HL-60/S4 treated with retinoic acid at 250 ng/mL for 4 days and 3 days (cell line): ENCODE measurements at regions not wholly inside any gene's neighbourhood (a gene's known extent, or its start where the extent isn't known, plus 50 kb on each side); places are given as distances from the start of the nearest gene placed in this dataset.

Experiments
- in situ Hi-C: fragments of 300-500 bp; cut with MboI; formaldehyde crosslinking; loops from 2 replicates; pipeline ENCODE4 v1.7.0; 2022; ENCODE audit warnings: low sequenced_read_pairs

- in situ Hi-C loops, result no loop called here
Observed at GRCh38 chr9:89790542-89791109, 185.8 kb downstream of the GADD45G start.

DNA sequence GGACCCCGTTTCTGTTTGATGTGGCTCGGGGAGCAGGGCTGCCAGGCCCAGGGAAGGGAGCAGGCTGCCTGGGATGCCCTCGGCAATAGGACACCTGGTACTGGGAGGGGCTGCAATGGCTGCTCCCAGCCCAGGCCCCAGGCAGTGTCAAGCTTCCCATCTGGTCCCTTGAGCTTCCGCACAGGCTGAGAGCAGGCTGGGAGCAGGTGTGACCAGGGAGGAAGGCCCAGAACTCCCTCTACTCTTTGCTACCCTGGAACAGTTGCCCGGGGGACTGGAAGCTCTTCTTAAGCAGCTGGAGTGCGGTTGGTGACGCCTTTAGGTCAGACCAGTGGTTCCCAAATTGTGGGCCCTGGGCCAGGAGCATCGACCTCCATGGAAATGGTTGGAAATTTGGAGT, 186.9 kb downstream of the GADD45G start:
- in situ Hi-C loops, result no loop called here

- in situ Hi-C loops, result no loop called here
Observed at GRCh38 chr9:89792189-89793123, 187.6 kb downstream of the GADD45G start.

DNA sequence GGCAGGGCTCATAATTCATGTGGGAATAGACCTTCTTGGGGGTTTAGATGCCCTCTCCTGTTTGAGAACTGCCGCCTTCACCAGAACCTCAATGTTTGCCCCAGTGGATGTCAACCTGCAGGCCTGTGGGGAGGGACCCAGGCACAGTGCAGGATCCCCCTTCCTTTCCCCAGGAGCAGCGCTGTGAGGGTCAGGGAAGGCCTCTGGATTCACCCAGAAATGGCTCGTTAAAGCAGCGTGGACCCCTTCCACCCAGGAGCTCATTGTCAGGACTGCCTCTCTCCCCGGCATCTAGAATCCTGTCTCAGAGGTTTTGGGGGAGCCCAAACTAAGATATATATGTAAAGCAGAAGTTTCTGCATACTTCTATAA, 188.3 kb downstream of the GADD45G start:
- in situ Hi-C loops, result no loop called here

- in situ Hi-C loops, result no loop called here
Observed at GRCh38 chr9:89793551-89793950, 188.7 kb downstream of the GADD45G start.

DNA sequence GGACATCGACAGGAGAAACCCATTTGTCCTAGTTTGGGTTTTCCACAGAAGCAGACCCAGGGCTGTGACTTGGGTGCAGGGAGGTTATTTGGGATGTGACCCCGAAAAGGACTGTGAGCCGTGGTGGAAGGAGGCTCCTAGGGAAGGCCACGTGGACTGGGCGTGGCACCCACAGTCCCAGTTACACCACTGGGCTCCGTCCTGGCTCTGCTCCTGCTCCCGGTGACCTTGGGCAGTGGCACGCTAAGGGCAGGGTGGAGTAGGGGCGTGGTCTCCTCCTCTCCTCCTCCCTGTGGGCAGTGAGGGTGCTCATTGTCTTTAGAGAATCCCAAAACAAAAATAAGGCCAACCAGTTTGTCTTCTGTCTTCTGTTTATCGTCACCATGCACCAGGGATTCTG, 190.1 kb downstream of the GADD45G start:
- in situ Hi-C loops, result no loop called here

- in situ Hi-C loops, result no loop called here
Observed at GRCh38 chr9:89795538-89796195, 190.9 kb downstream of the GADD45G start.

- in situ Hi-C loops, result no loop called here
Observed at GRCh38 chr9:89796606-89797005, 191.8 kb downstream of the GADD45G start.

GRCh38 chr9:89797255-89797654, 192.4 kb downstream of the GADD45G start:
- in situ Hi-C loops, result no loop called here

GRCh38 chr9:89797937-89798455, 193.2 kb downstream of the GADD45G start:
- in situ Hi-C loops, result no loop called here

DNA sequence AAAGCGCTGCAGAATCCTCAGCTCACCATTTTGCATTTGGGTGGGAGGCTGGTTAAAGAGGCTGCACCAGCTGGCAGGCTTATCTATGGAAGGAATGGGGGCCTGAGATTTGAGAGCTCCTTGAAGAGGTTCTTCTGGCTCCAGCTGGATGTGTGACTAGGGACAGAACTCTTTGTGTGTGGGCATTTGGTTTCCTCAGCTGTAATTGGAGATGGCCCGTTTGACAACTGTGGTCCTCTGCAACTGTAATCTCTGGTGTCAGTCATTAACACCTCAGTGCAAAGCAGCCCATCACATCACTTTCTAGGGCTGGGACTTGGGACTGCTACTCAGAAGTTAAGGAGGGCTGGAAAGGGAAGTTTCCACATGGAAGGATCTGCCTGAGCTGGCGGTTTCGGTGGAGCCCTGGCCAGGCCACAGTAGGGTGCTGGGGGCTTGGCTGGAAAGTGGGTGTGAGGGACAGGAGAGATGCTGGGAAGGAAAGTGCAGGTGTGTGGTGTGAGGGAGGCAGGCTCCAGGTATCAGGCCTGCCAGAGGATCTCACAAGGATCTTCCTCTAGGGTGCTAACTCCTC, 193.8 kb downstream of the GADD45G start:
- in situ Hi-C loops, result no loop called here

GRCh38 chr9:89799221-89799620, 194.4 kb downstream of the GADD45G start:
- in situ Hi-C loops, result no loop called here

DNA sequence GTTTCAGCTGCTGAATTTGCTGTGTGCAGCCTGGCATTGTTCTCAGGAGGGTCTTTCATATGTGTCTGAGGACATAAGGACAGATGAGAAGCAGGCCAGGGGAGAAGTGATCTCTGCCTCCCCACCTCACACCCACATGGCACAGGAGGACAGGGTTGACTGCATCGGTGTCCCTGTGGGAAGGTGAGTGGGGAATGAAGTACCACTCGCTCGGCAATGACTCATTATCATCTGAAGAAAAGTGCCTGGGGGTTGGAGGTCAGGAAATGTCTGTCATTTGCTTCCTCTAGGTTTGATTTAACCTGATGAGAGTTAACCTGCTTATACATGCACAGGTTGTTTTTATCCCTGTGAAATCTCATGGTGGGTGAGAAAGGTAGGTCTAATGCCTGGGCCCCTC, 195.0 kb downstream of the GADD45G start:
- in situ Hi-C loops, result no loop called here

DNA sequence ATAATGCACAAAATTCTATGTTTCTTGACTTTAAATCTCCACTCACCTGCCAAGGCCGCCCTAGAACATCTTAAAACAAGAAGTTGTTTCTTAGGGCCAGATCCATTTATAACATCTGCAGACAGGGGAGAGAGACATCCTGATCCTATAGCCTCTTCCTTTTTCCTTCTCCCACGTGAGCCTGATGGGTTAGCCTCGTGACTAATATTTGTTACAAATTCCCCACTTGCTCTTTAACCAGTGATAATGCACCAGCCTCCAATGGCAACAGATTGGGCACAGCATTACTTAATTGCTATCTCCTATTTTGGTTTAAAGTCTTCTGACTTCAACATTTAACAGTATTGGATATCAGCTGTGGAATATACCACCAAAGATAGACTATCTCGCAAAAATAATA, 196.5 kb downstream of the GADD45G start:
- in situ Hi-C loops, result no loop called here

DNA sequence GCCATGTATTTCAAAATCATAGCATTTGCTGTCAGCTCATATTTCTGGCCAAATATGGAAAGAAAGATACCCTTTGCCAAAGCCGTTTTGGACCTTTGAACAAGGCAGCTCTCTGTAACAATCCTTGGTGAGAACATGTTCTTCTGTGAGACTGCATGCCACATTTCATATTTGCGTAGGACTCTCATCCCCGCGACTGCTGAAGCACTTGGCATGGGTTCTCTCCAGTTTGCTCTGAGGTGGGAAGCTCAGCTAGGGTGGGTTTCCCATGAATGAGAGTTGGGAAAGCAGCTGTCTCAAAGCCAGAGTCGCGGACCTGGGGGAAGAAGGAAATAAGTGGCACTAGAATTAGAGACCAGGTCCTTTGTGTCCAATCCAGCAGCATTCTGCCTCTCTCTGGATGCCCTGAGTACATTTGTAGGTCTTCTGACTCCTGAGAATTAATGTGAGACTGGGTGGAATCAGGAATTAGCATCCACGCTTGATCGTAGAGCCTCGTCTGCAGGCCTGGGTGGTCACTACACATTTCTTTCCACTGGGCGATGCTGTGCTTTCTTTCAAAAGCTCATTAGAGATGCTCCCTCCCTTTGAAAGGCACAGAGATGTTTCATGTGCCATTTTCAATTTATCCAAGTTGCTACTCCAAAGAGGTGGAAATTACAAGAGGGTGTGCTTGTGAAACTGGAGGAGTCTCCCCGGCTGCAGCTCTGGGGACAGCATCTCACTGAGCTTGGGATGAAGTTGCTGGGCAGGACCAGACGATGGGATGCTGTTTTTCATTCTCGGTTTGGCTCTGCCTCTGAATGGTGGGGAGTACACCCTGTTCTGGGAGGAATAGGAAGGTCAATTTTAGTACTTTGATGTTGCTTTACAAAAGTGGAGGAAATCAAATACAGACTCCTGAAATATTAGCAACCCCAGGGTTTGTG, 197.2 kb downstream of the GADD45G start:
- in situ Hi-C loops, result no loop called here

DNA sequence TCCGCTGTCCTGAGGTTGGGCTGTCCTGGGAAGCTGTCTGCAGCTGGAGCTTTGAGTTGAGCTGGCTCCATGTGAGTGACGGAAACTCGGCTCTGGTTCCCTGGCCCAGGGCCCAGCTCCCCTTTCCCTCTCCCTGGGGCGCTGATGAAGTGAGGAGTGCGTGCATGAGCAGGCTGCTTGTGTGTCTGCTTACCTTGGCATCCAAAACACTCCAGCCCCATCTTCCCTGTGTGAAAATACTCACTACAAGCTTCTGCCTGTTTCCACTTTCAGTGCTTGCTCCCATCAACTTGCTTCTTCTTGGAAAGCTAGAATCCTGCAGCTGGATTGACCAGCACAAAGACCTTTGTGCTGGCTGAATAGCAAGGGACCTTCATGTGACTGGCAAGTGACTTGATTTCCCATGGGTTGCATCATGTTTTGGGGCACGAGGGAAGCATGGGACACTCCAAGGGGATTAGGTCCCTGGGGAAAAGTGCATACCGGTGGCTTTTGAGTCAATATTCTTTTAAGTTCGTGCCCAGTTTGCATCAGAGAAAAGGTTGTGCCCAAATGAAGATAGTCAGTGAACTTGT, 198.1 kb downstream of the GADD45G start:
- in situ Hi-C loops, result no loop called here

GRCh38 chr9:89803403-89803802, 198.6 kb downstream of the GADD45G start:
- in situ Hi-C loops, result no loop called here

GRCh38 chr9:89804766-89805531, 200.1 kb downstream of the GADD45G start:
- in situ Hi-C loops, result no loop called here

- in situ Hi-C loops, result no loop called here
Observed at GRCh38 chr9:89805571-89806292, 200.9 kb downstream of the GADD45G start.
